HepG2 (cell line): ENCODE measurements at regions not wholly inside any gene's neighbourhood (a gene's known extent, or its start where the extent isn't known, plus 50 kb on each side); places are given as distances from the start of the nearest gene placed in this dataset.

Experiments
- AGO1 ChIP-seq: fragments of 200-400 bp; formaldehyde crosslinking; IDR thresholded peaks from 2 replicates; pipeline ENCODE4 v1.6.1; 2017; ENCODE audit warnings: mild to moderate bottlenecking, low read depth, low read length, moderate library complexity; ENCODE audit not compliant: poor library complexity, severe bottlenecking
- AHDC1 ChIP-seq: sonication (generic); formaldehyde crosslinking; IDR thresholded peaks from 2 replicates; pipeline ENCODE4 v1.5.1; 2020; ENCODE audit warnings: mild to moderate bottlenecking, missing genetic modification reagents, borderline replicate concordance
- BORCS8-MEF2B ChIP-seq: sonication (generic); formaldehyde crosslinking; IDR thresholded peaks from 2 replicates; pipeline ENCODE4 v1.8.0; 2022; ENCODE audit warnings: mild to moderate bottlenecking, missing genetic modification reagents
- DNMT3B ChIP-seq: conservative IDR thresholded peaks from 2 replicates; pipeline ENCODE4 v1.6.1; 2016; ENCODE audit warnings: missing biosample characterization, control low read depth
- FOSL1 ChIP-seq: sonication (generic); formaldehyde crosslinking; IDR thresholded peaks from 2 replicates; pipeline ENCODE4 v1.9.0; 2021; ENCODE audit warnings: missing genetic modification reagents, borderline replicate concordance
- FOXP1 ChIP-seq, 2 experiments: fragments of 450-650 bp in 1 of 2; IDR thresholded peaks; 2 replicates each; pipeline ENCODE4 v1.6.1; 2017 to 2018; ENCODE audit warnings: antibody characterized with exemption in 1 of 2
- GATAD2A ChIP-seq: IDR thresholded peaks from 2 replicates; pipeline ENCODE4 v1.6.1; 2016
- HHEX ChIP-seq: IDR thresholded peaks from 2 replicates; pipeline ENCODE4 v1.6.1; 2016; ENCODE audit warnings: control low read depth
- HOMEZ ChIP-seq: IDR thresholded peaks from 2 replicates; pipeline ENCODE4 v1.6.1; 2016; ENCODE audit warnings: low read depth
- MTA1 ChIP-seq: sonication (generic); formaldehyde crosslinking; IDR thresholded peaks from 2 replicates; pipeline ENCODE4 v1.4.0; 2020; ENCODE audit warnings: missing genetic modification reagents, mild to moderate bottlenecking, borderline replicate concordance
- PHB2 ChIP-seq: fragments of 450-650 bp; IDR thresholded peaks from 2 replicates; pipeline ENCODE4 v1.6.1; 2018; ENCODE audit not compliant: partially characterized antibody
- SRSF1 ChIP-seq: fragments of 200-400 bp; formaldehyde crosslinking; optimal IDR thresholded peaks from 2 replicates; pipeline ENCODE3; 2017; ENCODE audit warnings: mild to moderate bottlenecking, low read depth, low read length, moderate library complexity
- TERF1 ChIP-seq: sonication (generic); formaldehyde crosslinking; IDR thresholded peaks from 2 replicates; pipeline ENCODE4 v1.8.0; 2022; ENCODE audit warnings: mild to moderate bottlenecking, missing genetic modification reagents, moderate library complexity
- TP53 ChIP-seq: sonication (generic); formaldehyde crosslinking; conservative IDR thresholded peaks from 2 replicates; pipeline ENCODE4 v1.4.0; 2020; ENCODE audit warnings: missing genetic modification reagents
- WIZ ChIP-seq: sonication (generic); formaldehyde crosslinking; IDR thresholded peaks from 2 replicates; pipeline ENCODE4 v1.5.1; 2020; ENCODE audit warnings: mild to moderate bottlenecking, missing genetic modification reagents
- ZFAT ChIP-seq: sonication (generic); formaldehyde crosslinking; conservative IDR thresholded peaks from 2 replicates; pipeline ENCODE4 v1.8.1; 2023; ENCODE audit warnings: missing genetic modification reagents, inconsistent platforms
- ZFP36 ChIP-seq: fragments of 150-350 bp; IDR thresholded peaks from 2 replicates; pipeline ENCODE4 v1.6.1; 2018; ENCODE audit warnings: borderline replicate concordance, low read length, low read depth; ENCODE audit not compliant: partially characterized antibody
- ZFP41 ChIP-seq: sonication (generic); formaldehyde crosslinking; IDR thresholded peaks from 2 replicates; pipeline ENCODE4 v1.4.0; 2020; ENCODE audit warnings: mild to moderate bottlenecking, missing genetic modification reagents, borderline replicate concordance
- ZFP90 ChIP-seq: sonication (generic); formaldehyde crosslinking; IDR thresholded peaks from 2 replicates; pipeline ENCODE4 v1.8.0; 2022; ENCODE audit warnings: missing genetic modification reagents, mild to moderate bottlenecking, inconsistent platforms, borderline replicate concordance
- ZKSCAN5 ChIP-seq: sonication (generic); formaldehyde crosslinking; IDR thresholded peaks from 2 replicates; pipeline ENCODE4 v1.5.1; 2020; ENCODE audit warnings: mild to moderate bottlenecking, missing genetic modification reagents
- ZNF143 ChIP-seq: sonication (generic); formaldehyde crosslinking; IDR thresholded peaks from 2 replicates; pipeline ENCODE4 v1.4.0; 2020; ENCODE audit warnings: missing genetic modification reagents
- ZNF180 ChIP-seq: sonication (generic); formaldehyde crosslinking; IDR thresholded peaks from 2 replicates; pipeline ENCODE4 v1.4.0; 2020; ENCODE audit warnings: low read depth, missing genetic modification reagents, borderline replicate concordance
- ZNF232 ChIP-seq: sonication (generic); formaldehyde crosslinking; IDR thresholded peaks from 2 replicates; pipeline ENCODE4 v1.4.0; 2020; ENCODE audit warnings: missing genetic modification reagents, borderline replicate concordance
- ZNF747 ChIP-seq: sonication (generic); formaldehyde crosslinking; IDR thresholded peaks from 2 replicates; pipeline ENCODE4 v1.8.1; 2023; ENCODE audit warnings: missing genetic modification reagents, mild to moderate bottlenecking, borderline replicate concordance
- ZNF775 ChIP-seq: sonication (generic); formaldehyde crosslinking; IDR thresholded peaks from 2 replicates; pipeline ENCODE4 v1.4.0; 2020; ENCODE audit warnings: missing genetic modification reagents, mild to moderate bottlenecking, moderate library complexity, borderline replicate concordance

GRCh38 chr21:16587141-16587581 is 857.4 kb downstream of the USP25 start (continued):
- peak; percentile 21; the same call in 1 of the 2 replicates for TF ChIP-seq AHDC1 (CRISPR knock-in tag)
- TF ChIP-seq FOSL1 (CRISPR knock-in tag): no peak
- TF ChIP-seq ZKSCAN5 (CRISPR knock-in tag): no peak
- no peak for TF ChIP-seq ZNF775 (CRISPR knock-in tag)
- TF ChIP-seq HHEX (CRISPR knock-in tag): no peak
- no peak for TF ChIP-seq ZNF747 (CRISPR knock-in tag)
- 0 out of 2 replicates have a peak, but pooled peaks have one; percentile 34 for TF ChIP-seq GATAD2A (CRISPR knock-in tag)
- peak; percentile 71 for TF ChIP-seq ZNF143 (CRISPR knock-in tag)
- TF ChIP-seq BORCS8-MEF2B (CRISPR knock-in tag): no peak
- TF ChIP-seq HOMEZ (CRISPR knock-in tag): no peak
- TF ChIP-seq ZFAT (CRISPR knock-in tag): no peak
- TF ChIP-seq ZFP36: no peak
- TF ChIP-seq AGO1: no peak
- TF ChIP-seq WIZ (CRISPR knock-in tag): no peak
- no peak for TF ChIP-seq TERF1
- no peak for TF ChIP-seq TP53 (CRISPR knock-in tag)
- TF ChIP-seq SRSF1: no peak
- no peak for TF ChIP-seq ZNF232
- TF ChIP-seq PHB2: no peak
- no peak for TF ChIP-seq FOXP1 (IDR thresholded peaks at IDR 0.05)
- TF ChIP-seq FOXP1 (CRISPR knock-in tag; IDR thresholded peaks at IDR 0.05): peak; percentile 59
- no peak for TF ChIP-seq MTA1
- TF ChIP-seq ZFP90: no peak
- TF ChIP-seq ZFP41 (CRISPR knock-in tag): no peak
- TF ChIP-seq ZNF180 (CRISPR knock-in tag): no peak
- no peak for TF ChIP-seq DNMT3B
